ENCODE measurements at regions not wholly inside any gene's neighbourhood (a gene's known extent, or its start where the extent isn't known, plus 50 kb on each side); places are given as distances from the start of the nearest gene placed in this dataset.

DNA sequence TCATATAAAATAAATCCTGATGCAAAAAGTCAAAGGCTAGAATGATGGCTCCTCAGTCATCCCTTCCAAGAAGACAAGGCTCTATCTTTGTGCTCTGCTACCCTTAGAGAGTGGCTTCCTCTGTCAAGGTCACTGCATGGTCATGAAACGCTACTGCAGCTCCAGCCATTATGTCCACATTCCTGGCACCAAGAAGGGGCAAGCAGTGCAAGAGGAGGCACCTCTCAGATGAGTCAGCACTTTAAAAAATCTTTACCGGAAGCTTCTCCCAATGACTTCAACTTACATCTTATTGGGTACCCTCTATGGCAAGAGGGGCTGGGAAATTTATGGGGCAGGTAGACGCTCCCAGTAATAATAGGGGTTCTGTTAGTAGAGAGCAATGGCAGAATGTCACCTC, 129.5 kb upstream of the CPEB4 start:
- Histone ChIP-seq H3K23me2 (ENCODE audit: insufficient read length, low read depth, low read length, poor library complexity, severe bottlenecking) (no peaks in the 10 kb centered on the region), H3K4ac (ENCODE audit: low read depth, low read length) (no peak overlapping the region), H3K23ac (ENCODE audit: insufficient read length, low read depth, low read length) (no peak overlapping the region), H2BK120ac (ENCODE audit: low read depth, low read length, poor library complexity, severe bottlenecking) (no peak overlapping the region), H3K79me1 (ENCODE audit: insufficient read depth, low read depth, low read length, poor library complexity, severe bottlenecking) (no peaks in the 10 kb centered on the region), H2AFZ (ENCODE audit: low read length) (no peak overlapping the region), H2BK20ac (ENCODE audit: low read depth, low read length, poor library complexity, severe bottlenecking) (no peak overlapping the region), H3K4me1 (ENCODE audit: insufficient read depth, low read length) (peaks cover 2% of the 10 kb centered on the region; the same call in 1 of the 2 replicates), H2BK15ac (ENCODE audit: low read depth, low read length) (no peak overlapping the region), H3K9me3 (ENCODE audit: control insufficient read depth, low read depth, low read length) (no peaks in the 10 kb centered on the region), H3K27me3 (ENCODE audit: insufficient read depth, low read length) (no peaks in the 10 kb centered on the region; the same call in 1 of the 2 replicates), H4K5ac (ENCODE audit: insufficient read length, low read depth, low read length) (no peak overlapping the region), H3K14ac (ENCODE audit: insufficient read depth, low read length) (no peak overlapping the region), H3K27ac (ENCODE audit: insufficient read length, low read depth, low read length) (no peak overlapping the region), H3K9ac (ENCODE audit: extremely low read depth, insufficient read length, low read length) (no peak overlapping the region), H2BK5ac (ENCODE audit: insufficient read length, low read length) (no peak overlapping the region), H4K91ac (ENCODE audit: insufficient read length, low read depth, low read length) (no peak overlapping the region), H4K20me1 (ENCODE audit: control insufficient read depth, insufficient read depth, insufficient read length) (no peaks in the 10 kb centered on the region), H2AK5ac (ENCODE audit: insufficient read length, low read length) (no peak overlapping the region), H3K4me2 (ENCODE audit: insufficient read depth, insufficient read length, low read length) (no peak overlapping the region), H3K56ac (ENCODE audit: insufficient read length, low read depth, low read length) (no peak overlapping the region), H3K79me2 (ENCODE audit: insufficient read depth, low read length) (no peaks in the 10 kb centered on the region), H2BK12ac (ENCODE audit: insufficient read length, low read depth, low read length) (no peak overlapping the region), H4K8ac (replicated peaks; ENCODE audit: insufficient read length, low read depth, low read length) (no peak overlapping the region), H3K18ac (ENCODE audit: insufficient read length, low read depth, low read length) (no peak overlapping the region), H3T11ph (ENCODE audit: low read length) (no peak overlapping the region)
- no peak overlapping the region for H3K27ac Mint-ChIP-seq
- no peak for DNase-seq
- H3K27me3 Mint-ChIP-seq (ENCODE audit: low read depth) = peaks cover 20% of the 10 kb centered on the region
- WGBS (ENCODE audit: extremely low coverage, insufficient read length, low lambda C conversion rate) = no CpG with 5 or more reads among the region's 3 CpGs
- TF ChIP-seq, protein P1, sequence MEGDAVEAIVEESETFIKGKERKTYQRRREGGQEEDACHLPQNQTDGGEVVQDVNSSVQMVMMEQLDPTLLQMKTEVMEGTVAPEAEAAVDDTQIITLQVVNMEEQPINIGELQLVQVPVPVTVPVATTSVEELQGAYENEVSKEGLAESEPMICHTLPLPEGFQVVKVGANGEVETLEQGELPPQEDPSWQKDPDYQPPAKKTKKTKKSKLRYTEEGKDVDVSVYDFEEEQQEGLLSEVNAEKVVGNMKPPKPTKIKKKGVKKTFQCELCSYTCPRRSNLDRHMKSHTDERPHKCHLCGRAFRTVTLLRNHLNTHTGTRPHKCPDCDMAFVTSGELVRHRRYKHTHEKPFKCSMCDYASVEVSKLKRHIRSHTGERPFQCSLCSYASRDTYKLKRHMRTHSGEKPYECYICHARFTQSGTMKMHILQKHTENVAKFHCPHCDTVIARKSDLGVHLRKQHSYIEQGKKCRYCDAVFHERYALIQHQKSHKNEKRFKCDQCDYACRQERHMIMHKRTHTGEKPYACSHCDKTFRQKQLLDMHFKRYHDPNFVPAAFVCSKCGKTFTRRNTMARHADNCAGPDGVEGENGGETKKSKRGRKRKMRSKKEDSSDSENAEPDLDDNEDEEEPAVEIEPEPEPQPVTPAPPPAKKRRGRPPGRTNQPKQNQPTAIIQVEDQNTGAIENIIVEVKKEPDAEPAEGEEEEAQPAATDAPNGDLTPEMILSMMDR (conservative IDR thresholded peaks at IDR 0.05) = no peak
- H3K36me3 Mint-ChIP-seq (ENCODE audit: insufficient read depth in 1 of 3, low read depth in 3 of 3) = no peaks in the 10 kb centered on the region; a peak in 1 of 7 replicates
- H3K9me3 Mint-ChIP-seq = no peaks in the 10 kb centered on the region; a peak in 1 of 5 replicates
- H3K4me3 Mint-ChIP-seq = no peak overlapping the region
- peaks cover 11 to 12% of the 10 kb centered on the region in 2 experiments for H3K4me1 Mint-ChIP-seq

All from H9 (cell line).